Gastrocnemius medialis (tissue), 4 donors: ENCODE measurements at regions not wholly inside any gene's neighbourhood (a gene's known extent, or its start where the extent isn't known, plus 50 kb on each side); places are given as distances from the start of the nearest gene placed in this dataset.

Source experiments
- ATAC-seq, 2 donors: fragments of 150-250 bp; one replicate each; pipeline ENCODE4 v1.9.1; 2016
- DNase-seq, 2 donors: peaks; one replicate each; pipeline ENCODE4 v3.0.0-alpha.2; 2019
- H3K27ac ChIP-seq, 4 donors: fragments of 200-600 bp; sonication (generic); 1 replicate in 1 of 4; 2 replicates in 3 of 4; pipeline ENCODE4 v1.5.1; 2016 to 2018; ENCODE audit warnings: mild to moderate bottlenecking in 2 of 4, moderate library complexity in 1 of 4
- H3K27me3 ChIP-seq, 3 donors: fragments of 200-600 bp; sonication (generic) in 2 of 3; 1 replicate in 1 of 3; 2 replicates in 2 of 3; pipeline versions ENCODE4 v1.5.1 to v1.6.0; 2016 to 2019; ENCODE audit warnings: mild to moderate bottlenecking in 1 of 3, moderate library complexity in 1 of 3
- H3K36me3 ChIP-seq, 2 donors: fragments of 200-600 bp; sonication (generic) in 1 of 2; one replicate each; pipeline ENCODE4 v1.5.1; 2017 to 2018
- H3K4me1 ChIP-seq, 2 donors: fragments of 200-600 bp; sonication (generic) in 1 of 2; one replicate each; pipeline ENCODE4 v1.5.1; 2016 to 2017; ENCODE audit warnings: mild to moderate bottlenecking in 2 of 2
- H3K4me3 ChIP-seq, 4 donors: fragments of 200-600 bp; sonication (generic) in 3 of 4; 1 replicate in 1 of 4; 2 replicates in 3 of 4; pipeline ENCODE4 v1.5.1; 2016 to 2019; ENCODE audit warnings: mild to moderate bottlenecking in 2 of 4
- H3K9me3 ChIP-seq, 3 donors: fragments of 200-600 bp; sonication (generic) in 2 of 3; 1 replicate in 1 of 3; 2 replicates in 2 of 3; pipeline ENCODE4 v1.5.1; 2016 to 2019
- CTCF ChIP-seq, 5 experiments: fragments of 450-650 bp in 3 of 5; fragments of 200-600 bp in 2 of 5; sonication (generic) in 2 of 5; IDR thresholded peaks in 4 of 5; conservative IDR thresholded peaks in 1 of 5; 1 replicate in 4 of 5; 2 replicates in 1 of 5; pipeline ENCODE4 v1.5.1; 2016 to 2019; ENCODE audit warnings: antibody characterized with exemption in 5 of 5, mild to moderate bottlenecking in 3 of 5, moderate library complexity in 3 of 5
- POLR2A ChIP-seq, 2 donors: fragments of 450-650 bp; IDR thresholded peaks; one replicate each; pipeline ENCODE4 v1.6.1; 2017; ENCODE audit warnings: antibody characterized with exemption in 2 of 2, mild to moderate bottlenecking in 2 of 2, moderate library complexity in 2 of 2
- in situ Hi-C, 4 donors: fragments of 200-750 bp; cut with MboI; loops; one replicate each; pipeline versions ENCODE4 v1.15.0 to v1.8.0; 2017; ENCODE audit warnings: low sequenced_read_pairs in 4 of 4
- intact Hi-C: fragments of 100-400 bp; cut with DNase I; formaldehyde crosslinking; loops from one replicate; pipeline ENCODE4 v1.15.1; 2023; ENCODE audit warnings: low total_unique reads

GRCh38 chr3:34727700-34728099, 911.6 kb upstream of the ARPP21 start:
- in situ Hi-C loops (no loop called here), intact Hi-C loops (no loop called here)
- ATAC-seq (no peak), DNase-seq (no peak)
- Histone ChIP-seq H3K9me3 (no peaks in the 10 kb centered on the region), H3K36me3 (no peaks in the 10 kb centered on the region), H3K27me3 (no peaks in the 10 kb centered on the region), H3K27ac (no peak overlapping the region), H3K4me3 (no peak overlapping the region), H3K4me1 (no peaks in the 10 kb centered on the region)
- TF ChIP-seq CTCF (IDR thresholded peaks at IDR 0.05 in 4 of 5, conservative IDR thresholded peaks at IDR 0.05 in 1 of 5) (no peak), POLR2A (IDR thresholded peaks at IDR 0.05) (no peak)

- TF ChIP-seq POLR2A (IDR thresholded peaks at IDR 0.05), result no peak
- no peak for TF ChIP-seq CTCF (IDR thresholded peaks at IDR 0.05 in 4 of 5, conservative IDR thresholded peaks at IDR 0.05 in 1 of 5)
- Histone ChIP-seq H3K36me3 (no peaks in the 10 kb centered on the region), H3K4me3 (no peak overlapping the region), H3K4me1 (no peaks in the 10 kb centered on the region), H3K27ac (no peak overlapping the region), H3K9me3 (no peaks in the 10 kb centered on the region), H3K27me3 (no peaks in the 10 kb centered on the region)
- intact Hi-C loops, result no loop called here
- ATAC-seq, result no peak
- in situ Hi-C loops, result no loop called here
- no peak for DNase-seq
These were observed 897.2 kb upstream of the ARPP21 start for GRCh38 chr3:34742151-34742550.

GRCh38 chr3:34758630-34759261, 880.6 kb upstream of the ARPP21 start:
- H3K36me3 ChIP-seq, result no peaks in the 10 kb centered on the region
- ATAC-seq, result no peak
- TF ChIP-seq CTCF (IDR thresholded peaks at IDR 0.05 in 4 of 5, conservative IDR thresholded peaks at IDR 0.05 in 1 of 5) (no peak), POLR2A (IDR thresholded peaks at IDR 0.05) (no peak)
- H3K9me3 ChIP-seq, result no peaks in the 10 kb centered on the region
- DNase-seq, result no peak
- no peak overlapping the region for H3K4me3 ChIP-seq
- intact Hi-C loops, result no loop called here
- no peaks in the 10 kb centered on the region for H3K4me1 ChIP-seq
- H3K27ac ChIP-seq, result no peak overlapping the region
- no peaks in the 10 kb centered on the region for H3K27me3 ChIP-seq
- in situ Hi-C loops, result no loop called here

- H3K27ac ChIP-seq, result no peak overlapping the region
- TF ChIP-seq POLR2A (IDR thresholded peaks at IDR 0.05) (no peak), CTCF (IDR thresholded peaks at IDR 0.05 in 4 of 5, conservative IDR thresholded peaks at IDR 0.05 in 1 of 5) (no peak)
- no peaks in the 10 kb centered on the region for H3K4me1 ChIP-seq
- H3K4me3 ChIP-seq, result no peak overlapping the region
- ATAC-seq (no peak), DNase-seq (no peak)
- H3K36me3 ChIP-seq, result no peaks in the 10 kb centered on the region
- intact Hi-C loops, result no loop called here
- H3K9me3 ChIP-seq, result no peaks in the 10 kb centered on the region
- in situ Hi-C loops, result no loop called here
- H3K27me3 ChIP-seq, result no peaks in the 10 kb centered on the region
These were observed 861.9 kb upstream of the ARPP21 start for GRCh38 chr3:34777386-34777785.

- H3K4me1 ChIP-seq, result no peaks in the 10 kb centered on the region
- ATAC-seq, result no peak
- TF ChIP-seq CTCF (IDR thresholded peaks at IDR 0.05 in 4 of 5, conservative IDR thresholded peaks at IDR 0.05 in 1 of 5) (no peak), POLR2A (IDR thresholded peaks at IDR 0.05) (no peak)
- no peaks in the 10 kb centered on the region for H3K36me3 ChIP-seq
- H3K27ac ChIP-seq, result no peak overlapping the region
- no peak for DNase-seq
- no peaks in the 10 kb centered on the region for H3K9me3 ChIP-seq
- no peaks in the 10 kb centered on the region for H3K27me3 ChIP-seq
- H3K4me3 ChIP-seq, result no peak overlapping the region
- in situ Hi-C loops, result no loop called here
- intact Hi-C loops, result no loop called here
These were observed 860.2 kb upstream of the ARPP21 start for GRCh38 chr3:34779092-34779491.
